ENCODE measurements at regions not wholly inside any gene's neighbourhood (a gene's known extent, or its start where the extent isn't known, plus 50 kb on each side); places are given as distances from the start of the nearest gene placed in this dataset.
"Not testable (repeated sequence)": the region's sequence is repeated elsewhere in the genome, so short reads cannot be mapped to it uniquely, and the experiment has no call there.

GRCh38 chr13:78518482-78518881, 84.9 kb downstream of the POU4F1 start:
- TF ChIP-seq CTCF (IDR thresholded peaks at IDR 0.05; ENCODE audit: insufficient read depth, low read length, poor library complexity, severe bottlenecking); EZH2phosphoT487 (conservative IDR thresholded peaks at IDR 0.05; ENCODE audit: low read length): not testable (repeated sequence)
